ENCODE measurements at regions not wholly inside any gene's neighbourhood (a gene's known extent, or its start where the extent isn't known, plus 50 kb on each side); places are given as distances from the start of the nearest gene placed in this dataset.

- DNase-seq, result no peak
- H3K36me3 Mint-ChIP-seq (ENCODE audit: low read depth), result no peaks in the 10 kb centered on the region
- H3K4me3 Mint-ChIP-seq, result no peak overlapping the region
- H3K27ac Mint-ChIP-seq, result no peak overlapping the region
- no peaks in the 10 kb centered on the region for H3K4me1 Mint-ChIP-seq (ENCODE audit: low read depth)
- Histone ChIP-seq H3K9me3 (ENCODE audit: control insufficient read depth in 1 of 2, insufficient read depth in 1 of 2, low read length in 2 of 2) (no peaks in the 10 kb centered on the region), H3K36me3 (ENCODE audit: insufficient read depth, low read length) (no peaks in the 10 kb centered on the region), H3K4me1 (ENCODE audit: insufficient read depth, low read length) (no peaks in the 10 kb centered on the region), H3K27me3 (ENCODE audit: control insufficient read depth in 1 of 2, insufficient read depth in 2 of 2, low read length in 2 of 2) (no peaks in the 10 kb centered on the region), H3K27ac (ENCODE audit: low read depth in 1 of 2, low read length in 2 of 2) (no peak overlapping the region), H3K4me3 (ENCODE audit: low read length) (no peak overlapping the region)
- no peaks in the 10 kb centered on the region for H3K9me3 Mint-ChIP-seq
- intact Hi-C loops (cut with DNase I, micrococcal nuclease), result no loop called here
- CTCF ChIA-PET, result no interaction called here
- POLR2A ChIA-PET, result no interaction called here
- no peak for ATAC-seq (ENCODE audit: poor library complexity)
- TF ChIP-seq CTCF (IDR thresholded peaks at IDR 0.05), result no peak
- H3K27me3 Mint-ChIP-seq, result no peaks in the 10 kb centered on the region
Observed at GRCh38 chr10:23965123-23965522, 243.8 kb upstream of the KIAA1217 start.

DNA sequence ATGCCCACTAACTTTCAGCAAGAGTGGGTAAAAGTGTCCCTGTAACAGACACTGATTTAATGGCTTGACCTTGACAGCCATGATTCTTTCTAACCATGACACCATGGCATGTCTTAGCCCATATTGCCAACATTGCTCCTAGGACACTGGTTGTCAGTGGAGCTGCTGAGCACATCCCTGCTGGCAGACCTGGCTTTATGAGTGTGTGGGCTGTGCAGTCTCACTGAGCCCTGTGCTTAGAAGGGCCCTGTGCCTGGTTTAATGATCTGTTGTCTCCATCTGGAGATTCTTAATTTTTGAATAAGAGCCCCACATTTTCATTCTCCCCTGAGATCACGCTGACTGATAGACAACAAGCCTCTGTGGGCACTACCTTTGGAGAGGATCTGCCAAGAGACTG, 243.1 kb upstream of the KIAA1217 start:
- H3K36me3 Mint-ChIP-seq (ENCODE audit: low read depth), result no peaks in the 10 kb centered on the region
- no peak for ATAC-seq (ENCODE audit: poor library complexity)
- DNase-seq, result no peak
- H3K27me3 Mint-ChIP-seq, result no peaks in the 10 kb centered on the region
- no peak overlapping the region for H3K27ac ChIP-seq (ENCODE audit: low read depth in 1 of 2, low read length in 2 of 2)
- no peaks in the 10 kb centered on the region for H3K9me3 Mint-ChIP-seq
- intact Hi-C loops (cut with DNase I, micrococcal nuclease), result no loop called here
- no peaks in the 10 kb centered on the region for H3K27me3 ChIP-seq (ENCODE audit: control insufficient read depth in 1 of 2, insufficient read depth in 2 of 2, low read length in 2 of 2)
- no peaks in the 10 kb centered on the region for H3K4me1 ChIP-seq (ENCODE audit: insufficient read depth, low read length)
- ChIA-PET CTCF (no interaction called here), POLR2A (no interaction called here)
- H3K4me3 Mint-ChIP-seq, result no peak overlapping the region
- peaks cover 0 to under 1% of the 10 kb centered on the region in 2 experiments for H3K9me3 ChIP-seq (ENCODE audit: control insufficient read depth in 1 of 2, insufficient read depth in 1 of 2, low read length in 2 of 2)
- H3K36me3 ChIP-seq (ENCODE audit: insufficient read depth, low read length), result no peaks in the 10 kb centered on the region
- no peak overlapping the region for H3K4me3 ChIP-seq (ENCODE audit: low read length)
- H3K27ac Mint-ChIP-seq, result no peak overlapping the region
- TF ChIP-seq CTCF (IDR thresholded peaks at IDR 0.05), result no peak
- no peaks in the 10 kb centered on the region for H3K4me1 Mint-ChIP-seq (ENCODE audit: low read depth)

- no peak for ATAC-seq (ENCODE audit: poor library complexity)
- Mint-ChIP-seq H3K27ac (no peak overlapping the region), H3K27me3 (no peaks in the 10 kb centered on the region), H3K4me1 (ENCODE audit: low read depth) (no peaks in the 10 kb centered on the region), H3K9me3 (no peaks in the 10 kb centered on the region), H3K36me3 (ENCODE audit: low read depth) (no peaks in the 10 kb centered on the region), H3K4me3 (no peak overlapping the region)
- DNase-seq, result no peak
- TF ChIP-seq CTCF (IDR thresholded peaks at IDR 0.05), result no peak
- intact Hi-C loops (cut with DNase I, micrococcal nuclease), result no loop called here
- H3K27me3 ChIP-seq (ENCODE audit: control insufficient read depth in 1 of 2, insufficient read depth in 2 of 2, low read length in 2 of 2), result no peaks in the 10 kb centered on the region
- H3K4me3 ChIP-seq (ENCODE audit: low read length), result no peak overlapping the region
- H3K4me1 ChIP-seq (ENCODE audit: insufficient read depth, low read length), result no peaks in the 10 kb centered on the region
- no peak overlapping the region for H3K27ac ChIP-seq (ENCODE audit: low read depth in 1 of 2, low read length in 2 of 2)
- ChIA-PET CTCF (no interaction called here), POLR2A (no interaction called here)
- peaks cover 0 to 4% of the 10 kb centered on the region in 2 experiments for H3K9me3 ChIP-seq (ENCODE audit: control insufficient read depth in 1 of 2, insufficient read depth in 1 of 2, low read length in 2 of 2)
- H3K36me3 ChIP-seq (ENCODE audit: insufficient read depth, low read length), result no peaks in the 10 kb centered on the region
Observed at GRCh38 chr10:23966504-23967051, 242.4 kb upstream of the KIAA1217 start.

All from CD4-positive, alpha-beta T cell (primary cell).